GM12891 (cell line): ENCODE measurements at regions not wholly inside any gene's neighbourhood (a gene's known extent, or its start where the extent isn't known, plus 50 kb on each side); places are given as distances from the start of the nearest gene placed in this dataset.

Experiments used
- POLR2A ChIP-seq: IDR thresholded peaks from 2 replicates; pipeline ENCODE4 v1.6.1; 2011; ENCODE audit warnings: low read depth, low read length, control low read depth
- SPI1 ChIP-seq: IDR thresholded peaks from 2 replicates; pipeline ENCODE4 v1.6.1; 2011; ENCODE audit warnings: low read depth, low read length, control low read depth

- TF ChIP-seq SPI1: no peak
- no peak for TF ChIP-seq POLR2A
These were observed 104.0 kb downstream of the SOX1 start for GRCh38 chr13:112170823-112171569.
